GM19035 (cell line): ENCODE measurements at regions not wholly inside any gene's neighbourhood (a gene's known extent, or its start where the extent isn't known, plus 50 kb on each side); places are given as distances from the start of the nearest gene placed in this dataset.
"Not testable (repeated sequence)": the region's sequence is repeated elsewhere in the genome, so short reads cannot be mapped to it uniquely, and the experiment has no call there.

Source experiments
- ATAC-seq: cut with Tn5 transposase; IDR thresholded peaks from one replicate; pipeline ENCODE4 v1.9.1; 2021; ENCODE audit not compliant: unreplicated experiment

DNA sequence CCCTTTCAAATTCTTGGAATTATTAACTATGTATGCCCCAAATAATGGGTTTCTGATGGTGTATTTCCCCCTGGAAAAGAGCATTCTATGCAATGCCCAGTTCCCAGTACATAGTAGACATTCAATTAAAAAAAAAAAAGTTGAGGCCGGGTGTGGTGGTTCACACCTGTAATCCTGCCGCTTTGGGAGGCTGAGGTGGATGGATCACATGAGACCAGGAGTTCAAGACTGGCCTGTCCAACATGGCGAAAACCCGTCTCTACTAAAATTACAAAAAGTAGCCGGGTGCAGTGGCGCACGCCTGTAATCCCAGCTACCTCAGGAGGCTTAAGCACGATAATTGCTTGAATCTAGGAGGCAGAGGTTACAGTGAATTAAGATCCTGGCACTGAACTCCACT lies 83.3 kb upstream of the ZNF217 start:
- ATAC-seq = no peak

DNA sequence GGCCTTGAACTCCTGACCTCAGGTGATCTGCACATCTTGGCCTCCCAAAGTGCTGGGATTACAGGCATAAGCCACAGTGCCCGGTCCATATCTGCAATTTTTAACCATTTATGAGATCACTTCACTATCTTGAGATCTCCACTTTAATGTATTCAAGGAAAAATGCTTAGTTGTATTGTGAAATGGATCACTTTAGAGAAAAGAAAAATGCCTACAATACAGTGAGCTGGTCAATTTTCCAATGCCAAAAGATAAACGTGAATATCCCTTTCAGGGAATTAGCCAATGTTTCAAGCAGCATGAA lies 82.8 kb upstream of the ZNF217 start:
- no peak for ATAC-seq

DNA sequence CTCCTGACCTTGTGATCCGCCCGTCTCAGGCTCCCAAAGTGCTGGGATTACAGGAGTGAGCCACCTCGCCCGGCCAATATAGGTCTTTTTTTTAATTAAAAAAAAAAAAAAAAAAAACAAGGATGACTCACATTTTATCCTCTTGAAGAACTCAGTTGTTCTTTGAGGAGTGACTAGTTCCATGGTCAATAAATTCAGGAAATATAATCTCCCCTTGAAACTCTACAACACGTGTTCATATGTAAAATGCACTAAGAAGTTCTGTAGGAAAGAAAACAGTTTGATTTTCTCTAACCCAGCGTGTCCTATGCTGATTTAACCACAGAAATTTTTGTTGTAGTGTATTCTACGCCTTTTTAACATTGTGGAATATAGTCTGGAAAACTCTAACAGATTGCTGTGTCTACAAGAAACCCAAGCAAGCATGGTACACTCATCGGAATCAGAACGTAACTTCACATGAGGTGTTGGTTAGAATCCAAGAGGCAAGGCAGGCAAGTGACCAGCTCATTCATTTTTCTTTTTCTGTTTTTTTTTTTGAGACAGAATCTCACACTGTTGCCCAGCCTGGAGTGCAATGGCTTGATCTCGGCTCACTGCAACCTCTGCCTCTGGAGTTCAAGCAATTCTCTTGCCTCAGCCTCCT lies 79.0 kb upstream of the ZNF217 start:
- ATAC-seq = no peak

DNA sequence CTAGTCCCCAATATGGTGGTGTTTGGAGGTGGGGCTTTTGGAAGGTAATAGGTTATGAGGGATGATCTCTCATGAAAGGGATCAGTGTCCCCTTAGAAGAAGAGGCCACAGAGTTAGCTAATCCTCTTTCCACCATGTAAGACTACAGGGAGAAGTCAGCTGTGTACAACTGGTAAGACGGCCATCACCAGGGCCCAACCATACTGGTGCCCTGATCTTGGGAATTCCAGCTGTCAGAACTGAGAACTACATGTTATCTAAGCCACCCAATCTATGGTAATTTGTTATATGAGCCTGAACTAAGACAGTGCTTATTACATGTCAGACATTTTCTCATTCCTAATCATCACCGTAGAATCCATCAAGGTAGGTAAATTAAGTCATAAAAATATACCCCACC lies 77.7 kb upstream of the ZNF217 start:
- no peak for ATAC-seq

DNA sequence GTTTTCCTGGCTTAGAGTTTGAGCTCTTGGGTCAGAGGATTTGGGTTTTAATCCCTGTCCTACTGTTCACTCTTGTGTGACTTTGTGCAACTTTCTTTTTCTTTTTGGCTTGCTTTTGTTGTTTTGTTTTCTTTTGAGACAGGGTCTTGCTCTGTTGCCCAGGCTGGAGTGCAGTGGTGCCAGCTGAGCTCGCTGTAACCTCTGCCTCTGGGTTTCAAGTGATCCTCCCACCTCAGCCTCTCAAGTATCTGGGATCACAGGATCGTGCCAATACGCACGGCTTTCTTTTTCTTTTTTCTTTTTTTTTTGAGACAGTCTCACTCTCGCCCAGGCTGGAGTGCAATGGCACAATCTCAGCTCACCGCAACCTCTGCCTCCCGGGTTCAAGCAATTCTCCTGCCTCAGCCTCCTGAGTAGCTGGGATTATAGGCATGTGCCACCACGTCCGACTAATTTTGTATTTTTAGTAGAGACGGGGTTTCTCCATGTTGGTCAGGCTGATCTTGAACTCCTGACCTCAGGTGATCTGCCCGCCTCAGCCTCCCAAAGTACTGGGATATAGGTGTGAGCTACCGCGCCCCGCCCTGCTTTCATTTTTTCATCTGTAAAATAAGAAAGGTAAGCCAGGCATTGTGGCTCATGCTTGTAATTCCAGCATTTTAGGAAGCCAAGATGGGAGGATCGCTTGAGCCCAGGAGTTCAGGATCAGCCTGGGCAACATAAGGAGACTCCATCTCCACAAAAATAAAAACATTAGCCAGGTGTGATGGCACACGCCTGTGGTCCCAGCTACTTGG lies 76.1 kb upstream of the ZNF217 start:
- not testable (repeated sequence) for ATAC-seq

DNA sequence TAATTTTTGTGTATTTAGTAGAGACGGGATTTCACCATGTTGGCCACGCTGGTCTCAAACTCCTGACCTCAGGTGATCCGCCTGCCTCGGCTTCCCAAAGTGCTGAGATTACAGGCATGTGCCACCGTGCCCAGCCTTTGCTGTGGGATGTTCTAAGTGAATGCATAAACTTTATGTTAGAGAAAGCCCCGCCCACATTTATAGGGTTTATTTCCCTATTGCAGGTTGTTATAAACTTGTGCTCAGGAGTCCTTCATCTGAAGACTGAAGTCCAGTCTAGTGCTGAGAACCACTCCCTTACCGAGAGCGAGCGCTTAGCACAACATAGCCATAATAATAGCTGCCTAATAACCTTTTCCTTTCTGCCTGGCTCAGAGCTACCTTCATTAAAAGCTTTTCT lies 75.4 kb upstream of the ZNF217 start:
- ATAC-seq = no peak

DNA sequence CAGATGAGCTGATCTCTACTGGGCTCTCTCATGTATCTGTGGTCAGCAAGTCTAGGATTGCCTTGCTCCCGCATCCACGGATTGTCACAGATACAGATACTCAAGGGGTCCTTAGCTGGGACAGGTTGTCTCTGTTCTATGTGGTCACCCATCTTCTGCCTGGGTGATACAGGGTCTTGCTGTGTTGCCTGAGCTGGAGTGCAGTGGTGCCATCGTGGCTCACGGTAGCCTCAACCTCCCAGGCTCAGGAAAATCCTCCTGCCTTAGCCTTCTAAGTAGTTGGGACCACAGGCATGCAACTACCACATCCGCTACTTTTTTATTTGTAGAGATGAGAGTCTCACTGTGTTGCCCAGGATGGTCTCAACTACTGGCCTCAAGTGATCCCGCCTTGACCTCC lies 72.5 kb upstream of the ZNF217 start:
- no peak for ATAC-seq

DNA sequence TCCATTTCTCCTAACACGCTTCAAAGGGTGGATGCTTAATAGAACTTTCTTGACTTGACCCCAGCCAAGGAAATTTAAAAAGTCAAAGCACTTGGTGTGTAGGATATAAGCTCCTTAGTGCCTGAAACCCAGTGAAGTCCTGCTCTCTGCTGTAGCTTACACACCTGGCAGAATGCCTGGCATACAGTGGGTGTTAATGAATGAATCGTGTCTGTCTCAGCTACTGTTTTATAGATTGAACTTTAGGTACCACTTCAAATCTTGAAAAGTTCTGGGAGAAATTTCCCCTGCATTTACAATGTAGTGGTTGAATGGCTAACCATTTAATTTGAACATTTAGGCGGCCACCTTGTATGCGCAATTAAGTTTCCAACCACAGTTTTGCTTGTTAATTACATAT lies 70.5 kb upstream of the ZNF217 start:
- ATAC-seq = no peak

DNA sequence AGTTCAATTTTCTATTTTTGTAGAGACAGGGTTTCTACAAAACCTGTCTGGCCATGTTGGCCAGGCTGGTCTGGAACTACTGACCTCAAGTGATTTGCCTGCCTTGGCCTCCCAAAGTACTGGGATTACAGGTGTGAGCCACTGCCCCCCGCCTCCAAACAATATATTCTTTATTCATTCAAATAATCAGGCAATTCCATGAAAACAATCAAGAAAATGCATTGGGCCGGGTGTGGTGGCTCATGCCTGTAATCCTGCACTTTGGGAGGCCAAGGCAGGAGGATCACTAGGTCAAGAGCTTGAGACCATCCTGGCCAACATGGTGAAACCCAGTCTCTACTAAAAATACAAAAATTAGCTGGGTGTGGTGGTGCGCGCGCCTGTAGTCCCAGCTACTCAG lies 69.9 kb upstream of the ZNF217 start:
- not testable (repeated sequence) for ATAC-seq

DNA sequence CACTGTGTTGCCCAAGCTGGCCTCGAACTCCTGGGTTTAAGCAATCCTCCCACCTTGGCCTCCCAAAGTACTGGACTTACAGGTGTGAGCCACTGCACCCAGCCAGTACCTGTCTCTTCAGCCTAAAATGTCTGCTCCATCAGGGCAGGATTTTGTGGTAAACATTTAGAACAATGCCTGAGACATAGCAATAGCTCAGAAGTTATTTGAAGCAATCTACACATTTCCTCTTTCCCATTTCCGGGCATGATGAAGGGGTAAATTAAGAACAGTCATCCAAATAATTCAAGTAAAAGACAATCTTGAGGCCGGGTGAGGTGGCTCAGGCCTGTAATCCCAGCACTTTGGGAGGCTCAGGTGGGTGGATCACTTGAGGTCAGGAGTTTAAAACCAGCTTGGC lies 69.0 kb upstream of the ZNF217 start:
- no peak for ATAC-seq

DNA sequence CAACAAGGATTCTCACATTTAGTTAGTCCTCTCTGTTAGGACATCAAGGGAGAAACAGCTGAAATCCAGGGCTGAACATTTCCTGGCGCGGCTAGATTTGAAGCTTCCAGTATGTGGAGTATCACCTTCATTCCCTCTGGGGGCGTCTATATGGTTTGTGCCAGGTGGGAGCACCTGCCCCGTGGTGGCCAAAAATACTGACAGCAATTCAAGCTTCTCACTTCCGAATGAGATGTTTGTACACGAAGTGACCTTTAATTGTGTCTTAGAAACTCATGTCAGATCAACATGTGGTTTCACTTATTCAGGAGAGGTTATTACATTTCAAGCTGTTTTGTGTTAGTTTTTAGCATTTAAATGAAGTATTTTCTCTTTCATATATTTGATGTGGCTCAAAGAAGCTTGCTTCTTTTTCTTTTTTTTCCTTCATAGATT lies 67.3 kb upstream of the ZNF217 start:
- no peak for ATAC-seq

DNA sequence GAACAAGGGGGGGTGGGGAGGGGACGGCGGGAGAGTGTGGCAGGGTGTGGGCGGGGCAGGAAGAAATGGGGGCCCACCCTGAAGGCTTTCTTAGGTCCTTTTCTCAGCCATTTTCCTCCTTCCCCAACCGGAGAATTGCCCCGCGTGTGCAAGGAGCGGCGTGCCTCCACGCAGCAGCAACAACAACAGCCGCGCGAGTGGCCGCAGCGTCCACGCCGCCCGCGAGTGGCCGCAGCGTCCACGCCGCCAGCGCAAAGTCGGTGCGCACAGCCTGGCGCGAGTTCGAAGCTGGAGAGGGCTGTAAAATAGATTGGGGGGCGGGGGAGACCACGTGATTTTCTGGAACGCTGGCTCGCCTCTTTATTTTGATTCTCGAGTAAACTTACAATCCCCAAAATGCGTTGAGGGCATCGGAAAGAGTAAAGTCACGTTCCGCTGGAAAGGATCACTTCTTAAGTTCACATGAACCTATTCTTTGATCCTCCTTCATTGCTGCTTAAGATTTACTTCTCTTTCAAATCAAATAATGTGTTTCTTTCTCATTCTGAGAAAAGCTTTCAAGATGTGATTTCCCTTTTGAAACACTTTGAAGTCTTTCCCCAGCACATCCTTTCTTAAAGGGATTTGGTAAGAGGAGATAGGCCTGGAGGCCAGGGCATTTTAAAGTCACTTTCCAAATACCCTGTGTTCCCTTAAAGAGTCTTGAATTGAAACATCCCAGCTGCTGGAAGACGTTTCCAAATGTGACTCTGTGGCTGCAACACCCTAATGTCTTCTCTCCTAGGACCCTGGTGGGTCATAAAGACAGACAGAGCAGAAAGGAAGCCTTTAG lies 66.7 kb upstream of the ZNF217 start:
- ATAC-seq = no peak

DNA sequence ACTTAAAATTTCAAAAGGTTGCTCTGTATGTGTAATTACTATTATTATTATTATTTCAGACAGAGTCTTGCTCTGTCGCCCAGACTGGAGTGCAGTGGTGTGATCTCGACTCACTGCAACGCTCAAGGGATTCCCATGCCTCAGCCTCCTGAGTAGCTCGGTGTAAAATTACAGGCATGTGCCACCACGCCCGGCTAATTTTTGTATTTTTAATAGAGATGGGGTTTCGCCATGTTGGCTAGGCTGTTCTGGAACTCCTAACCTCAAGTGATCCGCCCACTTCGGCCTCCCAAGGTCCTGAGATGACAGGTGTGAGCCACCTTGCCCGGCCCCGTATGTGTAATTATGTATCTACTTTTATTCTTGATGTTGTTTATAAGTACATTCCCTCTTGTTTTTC lies 65.3 kb upstream of the ZNF217 start:
- ATAC-seq = no peak

DNA sequence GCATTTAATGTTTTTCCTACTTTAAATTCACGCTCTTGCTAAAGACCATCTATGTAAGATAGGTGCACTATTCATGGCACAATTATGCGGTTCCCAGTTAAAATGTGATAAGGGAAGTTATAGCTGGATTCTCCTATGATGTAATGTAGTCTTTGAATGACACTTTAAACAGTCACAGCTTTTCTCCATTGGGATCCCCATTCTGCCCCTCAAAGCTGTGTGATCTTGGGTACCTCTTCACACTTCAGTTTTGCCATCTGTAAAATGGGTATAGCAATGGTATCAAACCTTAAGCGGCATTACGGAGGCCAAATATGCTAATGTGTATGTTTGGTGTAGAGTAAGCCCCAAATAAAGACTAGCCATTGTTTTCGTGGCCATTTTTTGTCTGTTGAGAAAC lies 64.7 kb upstream of the ZNF217 start:
- no peak for ATAC-seq

DNA sequence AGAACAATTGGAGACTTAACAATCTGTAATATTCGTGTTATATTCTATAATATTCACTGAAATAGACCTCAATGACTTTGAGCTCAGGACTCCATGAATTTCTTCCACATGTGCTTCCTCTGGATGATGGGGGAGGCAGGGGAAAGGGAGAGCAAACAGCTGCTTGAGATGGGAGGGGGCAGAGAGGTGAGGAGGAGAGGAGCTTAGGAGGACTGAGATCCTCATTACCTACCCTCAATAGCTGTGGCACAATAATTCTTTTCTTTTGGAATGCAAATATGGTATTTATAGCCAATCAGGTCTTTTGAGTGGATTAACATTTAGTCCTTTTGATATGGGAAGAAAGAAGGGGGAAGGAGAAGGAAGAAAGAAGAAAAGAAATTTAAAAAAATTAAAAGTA lies 64.1 kb upstream of the ZNF217 start:
- no peak for ATAC-seq

DNA sequence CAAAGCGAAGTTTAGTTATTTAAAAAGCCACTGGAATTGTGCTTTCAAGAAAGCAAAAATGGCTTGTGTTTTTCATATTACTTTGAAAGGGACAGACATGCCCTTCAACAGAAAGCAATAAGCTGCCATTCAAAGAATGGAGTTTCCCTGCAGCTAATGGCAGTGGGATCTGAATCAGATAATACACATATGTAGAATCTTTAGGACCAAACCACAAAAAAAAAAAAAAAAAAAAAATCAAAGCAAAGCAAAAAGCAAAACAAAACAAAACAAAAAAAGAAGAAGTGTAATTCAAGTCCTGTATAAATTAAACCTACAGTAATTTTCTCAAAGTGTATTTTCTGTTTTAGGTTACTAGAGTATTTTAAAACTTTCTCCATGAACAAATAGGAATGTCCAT lies 63.6 kb upstream of the ZNF217 start:
- no peak for ATAC-seq

DNA sequence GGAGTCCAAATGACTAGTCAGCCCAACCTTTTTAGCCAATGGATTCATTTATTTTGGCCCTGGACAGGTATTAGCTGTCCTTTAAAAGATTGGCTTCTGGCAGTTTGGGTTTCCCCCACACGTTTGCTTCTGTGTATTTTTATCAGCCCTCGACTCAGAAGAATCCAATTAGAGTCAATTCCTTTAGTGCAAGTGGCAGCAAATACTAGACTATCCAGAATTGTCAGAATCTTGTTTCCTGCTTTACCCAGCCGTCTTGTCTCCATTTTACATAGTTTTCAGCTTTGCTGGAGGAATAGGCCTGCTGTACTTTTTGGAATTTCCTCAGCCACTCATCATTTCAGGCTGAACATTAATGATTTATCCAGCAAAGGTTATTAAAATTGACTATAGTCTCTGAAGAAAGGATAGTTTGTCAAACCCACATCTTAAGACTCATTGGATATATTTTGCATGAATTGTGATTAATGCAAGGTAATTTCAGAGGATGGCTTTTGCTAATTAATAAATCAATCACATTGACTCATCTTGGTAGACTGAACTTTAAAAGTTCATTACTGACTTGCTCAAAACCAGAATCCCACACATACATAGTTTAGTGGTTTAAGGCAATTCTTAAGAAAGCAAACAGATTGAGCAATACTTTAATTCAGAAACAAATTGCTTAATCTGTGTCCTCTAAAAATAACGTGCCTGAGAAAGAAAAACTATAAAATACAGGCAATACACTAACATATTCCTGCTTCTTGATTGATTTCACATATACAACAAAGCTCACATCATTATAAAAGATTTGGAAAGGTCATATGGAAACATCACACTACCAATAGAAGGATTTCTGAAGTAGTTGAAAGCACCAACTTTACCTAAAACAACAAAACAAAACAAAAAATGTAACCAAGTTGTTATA lies 62.9 kb upstream of the ZNF217 start:
- no peak for ATAC-seq

DNA sequence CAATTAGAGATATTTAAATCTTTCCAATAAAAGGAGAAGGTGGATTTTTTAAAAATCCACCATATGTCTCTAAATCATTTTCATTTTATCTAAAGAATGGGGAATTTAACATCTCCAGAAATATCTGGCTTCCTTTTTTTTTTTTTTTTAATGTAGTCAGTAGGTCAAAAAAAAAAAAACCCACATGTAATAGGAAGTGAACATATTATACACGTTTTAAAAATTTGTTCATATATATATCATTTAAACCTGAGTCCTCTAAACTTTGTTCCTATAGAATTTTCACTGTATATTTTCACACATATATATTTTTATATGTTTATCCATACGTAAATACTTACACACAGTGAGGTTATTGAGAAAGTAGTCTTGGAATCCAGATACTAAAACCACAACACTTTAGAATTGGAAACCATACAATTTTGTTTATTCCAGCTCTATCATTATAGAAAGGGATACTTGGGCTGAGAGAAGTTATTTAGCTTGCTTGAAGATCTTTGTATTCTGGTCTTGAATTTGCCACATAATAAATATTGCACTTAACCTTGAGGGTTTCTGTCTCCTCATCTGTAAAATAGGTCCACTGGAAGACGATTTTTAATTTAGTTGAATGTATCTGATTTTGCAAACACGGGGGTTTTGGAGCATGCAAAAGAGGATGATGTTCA lies 62.1 kb upstream of the ZNF217 start:
- no peak for ATAC-seq

DNA sequence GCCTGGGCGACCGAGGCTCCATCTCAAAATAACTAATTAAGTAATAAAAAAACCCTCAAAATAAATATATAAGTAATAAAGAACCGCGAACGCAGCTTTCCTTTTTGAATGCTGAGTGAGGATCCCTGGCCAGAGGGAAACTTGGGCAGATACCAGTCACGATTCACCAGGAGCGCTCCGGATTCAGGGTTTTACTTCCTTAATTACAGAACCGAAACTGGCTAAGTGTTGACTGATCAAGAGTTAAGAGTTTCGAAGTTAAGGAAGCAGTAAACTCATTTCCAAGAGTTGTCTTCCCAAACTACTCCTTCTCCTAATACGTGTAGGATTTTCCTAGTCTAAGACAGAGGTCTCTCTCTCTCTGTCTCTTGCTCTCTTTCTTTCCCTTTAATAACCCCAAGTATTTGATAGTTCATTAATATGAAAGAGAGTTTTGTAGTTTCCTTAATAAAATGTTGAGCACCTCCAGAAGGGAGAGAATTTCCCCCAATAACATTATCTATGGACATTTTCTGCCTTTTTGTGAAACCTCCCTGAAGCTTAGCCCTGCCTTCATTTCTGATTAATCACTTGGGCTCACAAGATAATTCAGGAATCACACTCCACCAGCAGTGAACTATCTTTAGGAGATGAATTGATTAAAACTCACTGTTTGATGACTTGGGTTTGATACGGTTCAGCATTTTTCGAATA lies 61.4 kb upstream of the ZNF217 start:
- ATAC-seq = no peak

DNA sequence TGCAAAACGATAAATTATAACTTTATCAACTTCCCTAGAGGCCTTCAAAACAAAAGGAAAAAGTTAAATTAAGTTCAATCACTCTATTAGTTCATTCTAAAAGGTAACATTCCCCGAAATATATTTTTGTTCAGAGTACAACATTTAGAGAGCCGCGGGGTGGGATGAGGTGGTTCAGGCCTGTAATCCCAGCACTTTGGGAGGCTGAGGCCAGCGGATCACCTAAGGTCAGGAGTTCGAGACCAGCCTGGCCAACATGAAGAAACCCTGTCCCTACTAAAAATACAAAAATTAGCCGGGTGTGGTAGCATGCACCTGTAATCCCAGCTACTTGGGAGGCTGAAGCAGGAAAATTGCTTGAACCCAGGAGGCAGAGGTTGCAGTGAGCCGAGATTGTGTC lies 60.9 kb upstream of the ZNF217 start:
- not testable (repeated sequence) for ATAC-seq
